ENCODE measurements at regions not wholly inside any gene's neighbourhood (a gene's known extent, or its start where the extent isn't known, plus 50 kb on each side); places are given as distances from the start of the nearest gene placed in this dataset.

DNA sequence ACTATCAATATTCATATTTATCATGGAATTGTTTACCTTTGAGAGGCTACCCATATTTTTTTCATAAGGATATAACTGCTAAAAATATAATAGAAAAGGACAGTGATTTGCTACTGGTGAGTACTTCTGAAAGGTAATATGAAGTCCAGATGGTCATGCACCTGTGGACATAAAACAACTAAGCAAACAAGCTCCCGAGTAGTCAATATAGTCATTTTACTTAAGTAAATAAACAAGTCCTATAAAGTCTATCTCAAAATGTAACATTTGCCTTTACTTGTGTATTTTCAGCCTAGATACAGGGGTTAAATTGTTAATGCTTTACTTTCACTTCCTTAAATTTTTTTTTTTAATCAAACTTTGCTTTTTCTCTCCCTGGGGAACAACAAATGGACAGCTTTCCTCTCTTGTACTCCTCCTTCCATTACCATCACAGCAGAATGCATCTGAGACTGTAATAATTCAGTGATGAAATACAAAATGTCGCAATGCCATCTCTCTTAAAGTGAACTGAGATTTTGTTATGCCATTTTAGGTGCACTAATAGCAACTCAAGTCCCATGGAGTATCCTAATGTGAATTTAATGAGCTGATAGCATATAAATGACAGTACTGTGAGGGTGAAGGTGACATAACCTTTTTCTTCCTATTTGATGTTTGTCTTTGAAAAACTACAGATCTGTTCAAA lies 1325.4 kb upstream of the ZEB2 start:
- no peaks in the 10 kb centered on the region for H3K27me3 ChIP-seq
- 47 to 71% methylated on average over 2 of the region's 2 CpGs for WGBS, 2 donors
- H3K4me1 ChIP-seq, result peaks cover 0 to 4% (median 0%) of the 10 kb centered on the region in 4 donors
- H3K9me3 ChIP-seq, result no peaks in the 10 kb centered on the region
- TF ChIP-seq, protein P1, sequence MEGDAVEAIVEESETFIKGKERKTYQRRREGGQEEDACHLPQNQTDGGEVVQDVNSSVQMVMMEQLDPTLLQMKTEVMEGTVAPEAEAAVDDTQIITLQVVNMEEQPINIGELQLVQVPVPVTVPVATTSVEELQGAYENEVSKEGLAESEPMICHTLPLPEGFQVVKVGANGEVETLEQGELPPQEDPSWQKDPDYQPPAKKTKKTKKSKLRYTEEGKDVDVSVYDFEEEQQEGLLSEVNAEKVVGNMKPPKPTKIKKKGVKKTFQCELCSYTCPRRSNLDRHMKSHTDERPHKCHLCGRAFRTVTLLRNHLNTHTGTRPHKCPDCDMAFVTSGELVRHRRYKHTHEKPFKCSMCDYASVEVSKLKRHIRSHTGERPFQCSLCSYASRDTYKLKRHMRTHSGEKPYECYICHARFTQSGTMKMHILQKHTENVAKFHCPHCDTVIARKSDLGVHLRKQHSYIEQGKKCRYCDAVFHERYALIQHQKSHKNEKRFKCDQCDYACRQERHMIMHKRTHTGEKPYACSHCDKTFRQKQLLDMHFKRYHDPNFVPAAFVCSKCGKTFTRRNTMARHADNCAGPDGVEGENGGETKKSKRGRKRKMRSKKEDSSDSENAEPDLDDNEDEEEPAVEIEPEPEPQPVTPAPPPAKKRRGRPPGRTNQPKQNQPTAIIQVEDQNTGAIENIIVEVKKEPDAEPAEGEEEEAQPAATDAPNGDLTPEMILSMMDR (IDR thresholded peaks at IDR 0.05), result no peak
- TF ChIP-seq POLR2A (IDR thresholded peaks at IDR 0.05), result no peak
- TF ChIP-seq POLR2AphosphoS5 (IDR thresholded peaks at IDR 0.05), result no peak
- no peak for TF ChIP-seq EP300 (IDR thresholded peaks at IDR 0.05)
- no peaks in the 10 kb centered on the region for H3K36me3 ChIP-seq
- intact Hi-C loops (cut with DNase I), result no loop called here
- DNase-seq, result no peak
- H3K27ac ChIP-seq, result peak overlapping the region in 1 of 4 donors; percentile 34
- H3K4me3 ChIP-seq, result no peak overlapping the region

DNA sequence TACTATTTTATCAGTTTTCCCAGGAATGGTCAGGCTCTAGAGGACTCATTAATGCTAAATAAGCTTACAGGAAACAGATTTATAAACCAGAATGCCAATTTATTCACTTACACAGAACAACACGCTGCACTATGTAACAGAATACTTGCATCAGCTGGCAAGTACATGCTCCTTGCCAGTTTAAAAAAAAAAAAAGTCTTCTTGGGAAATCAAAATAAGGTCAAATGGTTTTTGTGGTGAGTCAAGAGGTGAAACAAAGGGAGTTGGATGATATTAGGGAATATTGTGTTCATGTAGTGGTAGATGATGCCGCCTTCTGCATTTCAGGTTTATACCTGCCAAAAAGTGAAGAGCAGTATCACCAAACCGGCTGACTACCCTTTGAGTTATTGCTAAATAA lies 1322.1 kb upstream of the ZEB2 start:
- 74 to 86% methylated on average over 3 of the region's 3 CpGs for WGBS, 2 donors
- no peaks in the 10 kb centered on the region for H3K27me3 ChIP-seq
- intact Hi-C loops (cut with DNase I), result no loop called here

DNA sequence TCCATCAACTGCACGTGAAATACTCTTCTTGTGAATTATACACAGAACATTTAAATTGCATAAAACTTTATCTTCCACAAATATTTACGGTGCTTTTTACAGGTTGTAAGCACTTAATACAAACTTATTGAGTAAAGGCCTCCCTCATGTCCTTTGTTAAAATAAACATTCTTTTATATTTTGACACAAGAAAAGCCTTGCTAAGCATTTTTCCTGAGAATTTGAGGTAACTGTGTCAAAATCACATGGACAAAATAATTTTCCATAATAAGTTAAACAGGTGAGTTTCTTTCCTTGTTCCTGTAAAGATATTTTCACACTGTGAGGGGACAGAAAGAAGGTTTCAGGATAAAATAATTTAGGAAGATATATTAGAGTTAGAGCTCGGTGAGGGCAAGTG lies 1317.1 kb upstream of the ZEB2 start:
- TF ChIP-seq POLR2AphosphoS5 (IDR thresholded peaks at IDR 0.05) (no peak), EP300 (IDR thresholded peaks at IDR 0.05) (no peak), POLR2A (IDR thresholded peaks at IDR 0.05) (no peak)
- TF ChIP-seq, protein P1 (IDR thresholded peaks at IDR 0.05), result no peak
- 40 to 83% methylated on average over 3 of the region's 3 CpGs for WGBS, 2 donors
- Histone ChIP-seq H3K36me3 (no peaks in the 10 kb centered on the region), H3K4me3 (no peak overlapping the region), H3K27ac (no peak overlapping the region), H3K27me3 (no peaks in the 10 kb centered on the region), H3K4me1 (no peaks in the 10 kb centered on the region), H3K9me3 (no peaks in the 10 kb centered on the region)
- intact Hi-C loops (cut with DNase I), result no loop called here
- DNase-seq, result no peak

More for the DNA sequence above, 1322.1 kb upstream of the ZEB2 start:
- TF ChIP-seq, protein P1 (IDR thresholded peaks at IDR 0.05), result no peak
- TF ChIP-seq POLR2AphosphoS5 (IDR thresholded peaks at IDR 0.05) (no peak), EP300 (IDR thresholded peaks at IDR 0.05) (no peak), POLR2A (IDR thresholded peaks at IDR 0.05) (no peak)
- no peaks in the 10 kb centered on the region for H3K36me3 ChIP-seq
- DNase-seq, result no peak
- peaks cover 0 to 2% (median 0%) of the 10 kb centered on the region in 4 donors for H3K4me1 ChIP-seq
- H3K4me3 ChIP-seq, result no peak overlapping the region
- no peak overlapping the region for H3K27ac ChIP-seq
- H3K9me3 ChIP-seq, result no peaks in the 10 kb centered on the region

DNA sequence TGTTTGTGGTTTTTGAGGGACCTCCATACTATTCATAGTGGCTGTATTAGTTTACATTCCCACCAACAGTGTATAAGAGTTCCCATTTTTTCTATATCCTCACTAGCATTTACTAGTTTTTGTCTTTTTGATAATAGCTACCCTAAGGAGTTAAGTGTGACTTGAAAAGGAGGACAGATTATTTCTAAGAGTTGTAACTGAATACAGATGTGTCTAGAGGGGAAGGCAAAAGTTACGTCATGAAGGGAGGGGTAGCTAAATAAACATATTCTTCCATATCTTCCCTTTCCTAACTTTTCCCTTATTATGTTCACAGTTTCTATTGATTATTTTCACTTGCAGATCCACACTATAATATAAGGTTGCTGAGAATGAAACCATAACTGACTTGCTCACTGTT lies 1315.7 kb upstream of the ZEB2 start:
- TF ChIP-seq POLR2A (IDR thresholded peaks at IDR 0.05), result no peak
- TF ChIP-seq POLR2AphosphoS5 (IDR thresholded peaks at IDR 0.05), result no peak
- TF ChIP-seq EP300 (IDR thresholded peaks at IDR 0.05), result no peak
- TF ChIP-seq, protein P1 (IDR thresholded peaks at IDR 0.05), result no peak
- no peak for DNase-seq
- H3K9me3 ChIP-seq, result no peaks in the 10 kb centered on the region
- intact Hi-C loops (cut with DNase I), result no loop called here
- 65 to 77% methylated on average over 1 of the region's 1 CpG for WGBS, 2 donors
- H3K27ac ChIP-seq, result no peak overlapping the region
- H3K4me3 ChIP-seq, result no peak overlapping the region
- H3K4me1 ChIP-seq, result no peaks in the 10 kb centered on the region
- no peaks in the 10 kb centered on the region for H3K36me3 ChIP-seq
- H3K27me3 ChIP-seq, result no peaks in the 10 kb centered on the region

GRCh38 chr2:145832681-145833080 lies 1312.8 kb upstream of the ZEB2 start:
- 81 to 91% methylated on average over 5 of the region's 5 CpGs for WGBS, 2 donors

More at GRCh38 chr2:145832681-145833080, 1312.8 kb upstream of the ZEB2 start:
- Histone ChIP-seq H3K27me3 (no peaks in the 10 kb centered on the region), H3K36me3 (no peaks in the 10 kb centered on the region), H3K9me3 (no peaks in the 10 kb centered on the region), H3K27ac (no peak overlapping the region), H3K4me1 (no peaks in the 10 kb centered on the region), H3K4me3 (no peak overlapping the region)
- no peak for DNase-seq
- intact Hi-C loops (cut with DNase I), result no loop called here
- TF ChIP-seq POLR2A (IDR thresholded peaks at IDR 0.05) (no peak), POLR2AphosphoS5 (IDR thresholded peaks at IDR 0.05) (no peak), EP300 (IDR thresholded peaks at IDR 0.05) (no peak)
- TF ChIP-seq, protein P1 (IDR thresholded peaks at IDR 0.05), result no peak

All from sigmoid colon (tissue), 6 donors.